ENCODE measurements at regions not wholly inside any gene's neighbourhood (a gene's known extent, or its start where the extent isn't known, plus 50 kb on each side); places are given as distances from the start of the nearest gene placed in this dataset.

- Histone ChIP-seq H3K27ac (no peak overlapping the region), H3K36me3 (replicated peaks) (no peaks in the 10 kb centered on the region), H3K4me3 (ENCODE audit: low read depth, low read length) (no peak overlapping the region), H3K27me3 (replicated peaks) (no peaks in the 10 kb centered on the region)
- in situ Hi-C loops (cut with HindIII; ENCODE audit: low pct_ligation_motif_present, low sequenced_read_pairs): no loop called here
- DNase-seq: no peak
- TF ChIP-seq CTCF (IDR thresholded peaks at IDR 0.05; ENCODE audit: low read depth, low read length, missing control alignments): no peak
Measured at GRCh38 chr2:187136646-187137045, 287.7 kb upstream of the ZSWIM2 start.

GRCh38 chr2:187134306-187134705, 285.3 kb upstream of the ZSWIM2 start:
- Histone ChIP-seq H3K4me3 (ENCODE audit: low read depth, low read length) (no peak overlapping the region), H3K36me3 (replicated peaks) (no peaks in the 10 kb centered on the region), H3K27me3 (replicated peaks) (no peaks in the 10 kb centered on the region), H3K27ac (no peak overlapping the region)
- in situ Hi-C loops (cut with HindIII; ENCODE audit: low pct_ligation_motif_present, low sequenced_read_pairs): no loop called here
- no peak for TF ChIP-seq CTCF (IDR thresholded peaks at IDR 0.05; ENCODE audit: low read depth, low read length, missing control alignments)
- no peak for DNase-seq

GRCh38 chr2:187129868-187130267, 280.9 kb upstream of the ZSWIM2 start:
- no peak for TF ChIP-seq CTCF (IDR thresholded peaks at IDR 0.05; ENCODE audit: low read depth, low read length, missing control alignments)

GRCh38 chr2:187129306-187129705, 280.3 kb upstream of the ZSWIM2 start:
- no peak for TF ChIP-seq CTCF (IDR thresholded peaks at IDR 0.05; ENCODE audit: low read depth, low read length, missing control alignments)
- in situ Hi-C loops (cut with HindIII; ENCODE audit: low pct_ligation_motif_present, low sequenced_read_pairs): no loop called here
- Histone ChIP-seq H3K27ac (no peak overlapping the region), H3K27me3 (replicated peaks) (no peaks in the 10 kb centered on the region), H3K4me3 (ENCODE audit: low read depth, low read length) (no peak overlapping the region), H3K36me3 (replicated peaks) (no peaks in the 10 kb centered on the region)
- no peak for DNase-seq

More at GRCh38 chr2:187129868-187130267, 280.9 kb upstream of the ZSWIM2 start:
- no peaks in the 10 kb centered on the region for H3K27me3 ChIP-seq (replicated peaks)
- H3K4me3 ChIP-seq (ENCODE audit: low read depth, low read length): no peak overlapping the region
- no peak for DNase-seq
- no peak overlapping the region for H3K27ac ChIP-seq
- no peaks in the 10 kb centered on the region for H3K36me3 ChIP-seq (replicated peaks)
- in situ Hi-C loops (cut with HindIII; ENCODE audit: low pct_ligation_motif_present, low sequenced_read_pairs): no loop called here

GRCh38 chr2:187126247-187127005, 277.5 kb upstream of the ZSWIM2 start:
- TF ChIP-seq CTCF (IDR thresholded peaks at IDR 0.05; ENCODE audit: low read depth, low read length, missing control alignments): no peak
- Histone ChIP-seq H3K36me3 (replicated peaks) (no peaks in the 10 kb centered on the region), H3K27ac (no peak overlapping the region), H3K4me3 (ENCODE audit: low read depth, low read length) (no peak overlapping the region), H3K27me3 (replicated peaks) (no peaks in the 10 kb centered on the region)
- in situ Hi-C loops (cut with HindIII; ENCODE audit: low pct_ligation_motif_present, low sequenced_read_pairs): no loop called here
- no peak for DNase-seq

GRCh38 chr2:187125318-187125717, 276.3 kb upstream of the ZSWIM2 start:
- DNase-seq: no peak
- no peaks in the 10 kb centered on the region for H3K27me3 ChIP-seq (replicated peaks)
- no peaks in the 10 kb centered on the region for H3K36me3 ChIP-seq (replicated peaks)
- in situ Hi-C loops (cut with HindIII; ENCODE audit: low pct_ligation_motif_present, low sequenced_read_pairs): no loop called here
- H3K4me3 ChIP-seq (ENCODE audit: low read depth, low read length): no peak overlapping the region
- H3K27ac ChIP-seq: no peak overlapping the region
- no peak for TF ChIP-seq CTCF (IDR thresholded peaks at IDR 0.05; ENCODE audit: low read depth, low read length, missing control alignments)

Measured in brain microvascular endothelial cell (primary cell).